NCI-H1417 (cell line): ENCODE measurements at regions not wholly inside any gene's neighbourhood (a gene's known extent, or its start where the extent isn't known, plus 50 kb on each side); places are given as distances from the start of the nearest gene placed in this dataset.

Experiments used
- DNase-seq, 3 experiments: peaks; one replicate each; lab custom pipeline; 2025; lab: John Stamatoyannopoulos, UW

DNA sequence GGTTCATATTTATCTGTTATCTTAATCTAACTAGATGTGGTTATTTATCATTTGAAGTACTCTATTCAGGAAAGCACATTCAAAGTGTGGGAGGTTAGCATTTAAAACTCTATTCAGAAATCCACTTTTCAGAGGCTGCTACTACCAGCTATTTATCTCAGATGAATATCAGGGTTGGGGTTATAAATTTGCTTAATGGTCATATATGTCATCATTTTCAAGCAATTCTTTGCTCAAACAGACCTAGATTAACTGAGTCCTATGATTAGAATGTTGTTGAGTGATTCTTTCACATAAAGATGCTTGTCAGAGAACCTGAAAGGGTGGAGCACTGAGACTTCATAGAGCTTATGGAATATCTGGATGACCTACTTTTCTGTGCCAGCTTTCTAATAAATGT is 436.9 kb upstream of the TGFBR2 start:
- DNase-seq: peak in 1 of 3 experiments; percentile 31

- peak in 1 of 3 experiments; percentile 4 for DNase-seq
Observed at GRCh38 chr3:30170681-30171438, 435.5 kb upstream of the TGFBR2 start.

DNA sequence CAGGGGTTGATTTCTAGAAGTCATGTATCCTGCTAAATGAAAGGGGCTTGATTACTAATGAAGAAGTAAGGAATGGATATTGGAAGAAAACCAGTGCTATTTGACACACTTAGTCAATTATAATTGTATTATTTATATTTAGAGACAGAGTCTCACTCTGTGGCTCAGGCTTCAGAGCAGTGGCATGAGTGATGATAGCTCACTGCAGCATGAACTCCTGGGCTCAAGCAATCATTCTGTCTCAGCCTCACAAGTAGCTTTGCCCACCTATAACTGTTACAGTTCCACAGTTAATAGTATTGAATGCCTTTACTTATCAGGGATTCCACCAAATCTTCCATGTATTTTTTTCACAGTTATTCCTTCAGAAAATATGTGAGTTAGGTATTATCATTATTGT is 432.0 kb upstream of the TGFBR2 start:
- DNase-seq: no peak

GRCh38 chr3:30180310-30181177 is 425.9 kb upstream of the TGFBR2 start:
- DNase-seq: no peak

GRCh38 chr3:30181178-30181465 is 425.3 kb upstream of the TGFBR2 start:
- DNase-seq: no peak

DNA sequence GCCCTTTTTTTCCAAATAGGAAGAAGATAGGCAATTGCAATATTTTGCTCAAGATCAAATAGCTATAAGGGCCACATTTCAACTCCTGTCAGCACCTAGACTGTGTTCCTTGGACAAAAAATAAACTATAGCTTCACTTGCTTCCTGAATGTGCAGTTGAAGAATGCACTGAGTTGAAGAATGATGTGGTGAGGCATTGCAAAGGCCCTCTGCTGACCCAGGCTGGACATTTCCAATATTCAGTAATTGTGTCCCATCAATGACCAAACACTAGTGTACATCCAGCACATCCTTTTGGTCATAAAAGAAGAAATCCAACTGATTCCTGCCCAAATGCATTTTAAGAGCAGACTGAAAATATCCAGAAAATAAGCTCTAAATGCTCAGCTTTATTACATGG is 424.8 kb upstream of the TGFBR2 start:
- no peak for DNase-seq

- DNase-seq: no peak
Observed at GRCh38 chr3:30183421-30183820, 423.0 kb upstream of the TGFBR2 start.

DNA sequence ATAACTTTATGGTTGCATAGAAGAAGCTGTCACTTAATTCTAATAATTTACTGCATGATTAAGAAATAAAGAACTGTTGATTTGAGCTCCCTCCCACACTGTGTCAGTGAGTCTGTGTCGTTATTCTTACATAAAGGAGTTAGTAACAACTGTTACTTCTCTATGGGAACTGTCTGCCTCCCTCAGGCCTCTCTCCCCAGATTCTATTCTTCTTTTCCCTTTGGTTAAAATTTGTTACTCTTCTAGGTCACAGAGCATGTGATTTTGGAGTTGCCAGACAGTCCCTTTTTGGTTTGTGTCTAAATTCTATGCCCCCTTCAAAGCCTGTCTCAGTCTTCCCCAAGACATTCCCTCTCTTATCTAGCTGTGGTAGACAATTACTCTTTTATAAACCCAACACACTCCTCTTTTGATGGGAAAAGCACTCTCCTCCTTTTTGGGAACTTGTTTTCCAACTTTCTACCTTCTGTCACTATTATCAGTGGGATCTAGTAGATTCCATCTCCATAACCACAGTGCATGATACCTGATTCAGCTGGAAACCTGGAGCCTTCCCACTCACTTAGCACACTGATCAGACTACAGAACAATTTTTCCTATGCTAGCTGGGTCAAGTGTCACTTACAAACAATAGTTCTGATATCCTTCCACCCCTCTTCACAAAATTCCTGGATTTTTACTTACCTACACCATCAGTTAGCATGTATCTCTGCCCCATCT is 422.1 kb upstream of the TGFBR2 start:
- DNase-seq: no peak

- no peak for DNase-seq
Observed at GRCh38 chr3:30185872-30186271, 420.5 kb upstream of the TGFBR2 start.

GRCh38 chr3:30186741-30187219 is 419.6 kb upstream of the TGFBR2 start:
- peak in 2 of 3 experiments; percentile 6 to 63 for DNase-seq

DNA sequence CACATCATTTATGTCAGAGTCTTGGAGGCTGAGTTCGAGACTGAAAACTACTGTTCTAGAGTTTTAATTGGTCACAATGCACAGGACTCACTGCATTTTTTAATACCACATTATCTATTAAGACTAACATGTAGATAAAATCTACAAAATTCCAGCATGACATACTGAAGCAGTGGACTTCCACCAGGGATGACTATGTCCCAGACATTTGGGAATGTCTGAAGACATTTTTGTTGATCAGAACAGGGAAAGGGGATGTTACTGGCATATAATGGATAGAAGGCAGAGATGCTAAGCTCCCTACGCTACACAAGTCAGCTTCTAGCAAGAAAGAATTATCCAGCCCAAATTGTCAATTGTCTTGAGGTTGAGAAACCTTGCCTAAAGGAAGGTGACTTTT is 419.0 kb upstream of the TGFBR2 start:
- no peak for DNase-seq

GRCh38 chr3:30188713-30189112 is 417.7 kb upstream of the TGFBR2 start:
- peak in 2 of 3 experiments; percentile 12 to 60 for DNase-seq

- no peak for DNase-seq
Observed at GRCh38 chr3:30189900-30190299, 416.5 kb upstream of the TGFBR2 start.

- DNase-seq: peak in 1 of 3 experiments; percentile 56
Observed at GRCh38 chr3:30193625-30194044, 412.8 kb upstream of the TGFBR2 start.

- no peak for DNase-seq
Observed at GRCh38 chr3:30195352-30195751, 411.0 kb upstream of the TGFBR2 start.

GRCh38 chr3:30198162-30198561 is 408.2 kb upstream of the TGFBR2 start:
- DNase-seq: no peak

GRCh38 chr3:30199096-30199759 is 407.2 kb upstream of the TGFBR2 start:
- peak; percentile 30 to 69 (median 57) for DNase-seq

GRCh38 chr3:30199855-30200254 is 406.5 kb upstream of the TGFBR2 start:
- DNase-seq: no peak

- DNase-seq: no peak
Observed at GRCh38 chr3:30201715-30202114, 404.7 kb upstream of the TGFBR2 start.

- DNase-seq: no peak
Observed at GRCh38 chr3:30203301-30203700, 403.1 kb upstream of the TGFBR2 start.

GRCh38 chr3:30204126-30204525 is 402.3 kb upstream of the TGFBR2 start:
- DNase-seq: peak in 1 of 3 experiments; percentile 7

- no peak for DNase-seq
Observed at GRCh38 chr3:30206051-30206450, 400.4 kb upstream of the TGFBR2 start.
